OCI-M2 (cell line): ENCODE measurements at regions not wholly inside any gene's neighbourhood (a gene's known extent, or its start where the extent isn't known, plus 50 kb on each side); places are given as distances from the start of the nearest gene placed in this dataset.
"Not testable (repeated sequence)": the region's sequence is repeated elsewhere in the genome, so short reads cannot be mapped to it uniquely, and the experiment has no call there.

Experiments
- DNase-seq: peaks from one replicate; lab custom pipeline; 2025; ENCODE audit not compliant: unreplicated experiment; lab: John Stamatoyannopoulos, UW

- no peak for DNase-seq
These were observed 365.1 kb downstream of the ATP23 start for GRCh38 chr12:58306266-58307000.

DNA sequence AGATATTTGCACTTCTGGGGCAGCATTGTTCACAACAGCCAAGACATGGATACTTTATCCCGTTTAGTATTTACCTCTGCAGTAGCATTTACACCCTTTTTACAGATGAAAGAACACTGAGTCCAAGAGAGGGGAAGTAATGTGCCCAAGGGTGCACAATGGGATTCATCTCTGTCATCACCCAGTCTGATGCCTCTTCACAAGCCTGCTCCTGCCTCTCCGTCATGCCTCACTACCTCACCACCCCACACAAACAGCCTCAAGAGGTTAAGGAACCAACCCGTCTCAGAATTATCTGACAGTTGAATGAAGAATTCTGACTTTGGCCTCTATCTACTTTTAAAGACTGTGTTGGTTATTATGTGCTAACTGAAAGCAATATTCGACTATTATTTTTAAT is 368.4 kb downstream of the ATP23 start:
- no peak for DNase-seq

DNA sequence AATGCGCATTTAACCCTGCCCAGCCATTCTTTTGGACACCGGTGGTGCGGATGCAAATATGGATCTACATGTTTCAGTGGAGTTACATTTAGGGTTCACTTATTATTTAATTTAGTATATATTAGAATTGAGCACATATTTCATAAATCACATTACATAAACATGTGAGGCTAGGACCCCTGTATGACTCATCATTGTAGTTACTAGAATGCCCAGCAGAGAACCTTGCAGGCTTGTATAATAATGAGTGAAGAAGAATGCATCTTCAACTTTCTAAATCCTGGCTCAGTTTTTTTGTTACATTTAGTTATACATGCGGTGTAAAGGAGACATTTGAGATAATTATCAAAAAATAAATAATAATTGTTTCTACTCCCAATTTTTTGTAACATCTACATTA is 369.0 kb downstream of the ATP23 start:
- DNase-seq, result no peak

GRCh38 chr12:58310809-58311622 is 369.6 kb downstream of the ATP23 start:
- DNase-seq, result no peak

DNA sequence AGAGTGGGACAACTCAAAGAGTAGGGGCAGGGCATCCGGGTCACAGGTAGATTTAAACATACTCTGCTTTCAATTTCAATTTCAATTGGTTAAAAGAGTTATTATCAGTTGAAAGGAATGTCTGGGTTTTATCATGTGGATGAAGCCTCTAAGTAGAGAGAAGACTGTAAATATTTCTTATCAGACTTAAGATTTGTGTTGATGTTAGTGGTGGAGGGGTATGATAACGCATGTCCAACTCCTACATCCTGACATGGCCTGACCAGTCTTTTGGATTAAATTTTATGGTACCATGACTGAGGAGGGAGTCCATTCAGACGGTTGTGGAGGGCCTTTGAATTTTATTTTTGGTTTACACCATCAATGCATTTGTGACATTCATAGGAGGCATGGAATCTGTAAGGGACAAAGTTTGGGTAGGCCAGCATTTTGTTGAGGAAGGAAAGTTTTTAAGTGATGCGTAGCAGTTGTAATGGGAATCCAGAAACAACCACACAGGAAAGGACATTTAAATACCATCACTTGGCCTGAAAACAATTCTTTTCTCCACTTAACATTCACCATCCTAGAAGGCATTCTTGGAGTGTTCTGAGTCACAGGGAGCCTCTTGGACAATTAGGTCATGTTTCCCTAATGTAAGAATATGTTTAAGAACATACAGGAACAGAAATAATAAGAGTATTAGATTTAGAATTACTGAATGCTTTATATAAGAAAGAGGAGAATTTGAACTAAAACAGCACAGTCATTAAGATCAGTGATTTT is 371.9 kb downstream of the ATP23 start:
- DNase-seq, result no peak

DNA sequence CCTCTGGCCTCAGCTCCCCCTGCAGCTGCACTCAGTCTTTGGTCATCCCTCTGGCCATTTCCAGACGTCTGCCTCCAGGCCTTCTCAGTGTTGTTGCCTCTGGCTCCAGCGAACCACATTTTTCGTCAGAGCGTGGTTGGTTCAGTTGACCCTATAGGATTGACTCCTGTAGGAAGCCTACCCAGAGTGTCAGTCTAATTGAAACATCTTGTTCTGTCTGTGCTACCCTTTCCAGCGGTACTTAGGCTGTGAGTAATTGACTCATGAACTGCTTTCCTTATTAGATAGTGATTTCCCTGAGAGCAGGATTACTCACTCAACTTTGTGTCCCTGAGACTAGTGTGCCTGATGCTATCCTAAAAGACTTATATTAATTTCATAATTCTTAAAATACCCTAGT is 373.2 kb downstream of the ATP23 start:
- no peak for DNase-seq

GRCh38 chr12:58316926-58317325 is 375.6 kb downstream of the ATP23 start:
- no peak for DNase-seq

DNA sequence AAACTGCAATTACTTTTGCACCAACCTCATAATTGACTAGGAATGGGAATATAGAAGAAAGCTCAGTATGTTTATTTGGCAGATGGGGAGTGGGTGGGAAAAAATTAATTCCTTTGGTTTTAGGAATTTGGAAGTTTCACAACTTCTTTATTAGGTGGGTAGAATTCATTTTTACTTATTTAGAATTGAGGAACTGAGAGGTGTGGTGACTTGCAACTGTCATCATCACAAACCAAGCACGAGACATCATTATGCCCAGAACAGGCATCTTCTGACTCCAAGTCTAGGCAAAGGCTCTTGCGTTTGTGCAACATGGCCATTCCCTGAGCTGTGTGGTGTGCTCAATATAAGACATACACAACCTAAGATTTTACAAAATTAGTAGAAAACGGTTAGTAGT is 380.0 kb downstream of the ATP23 start:
- no peak for DNase-seq

DNA sequence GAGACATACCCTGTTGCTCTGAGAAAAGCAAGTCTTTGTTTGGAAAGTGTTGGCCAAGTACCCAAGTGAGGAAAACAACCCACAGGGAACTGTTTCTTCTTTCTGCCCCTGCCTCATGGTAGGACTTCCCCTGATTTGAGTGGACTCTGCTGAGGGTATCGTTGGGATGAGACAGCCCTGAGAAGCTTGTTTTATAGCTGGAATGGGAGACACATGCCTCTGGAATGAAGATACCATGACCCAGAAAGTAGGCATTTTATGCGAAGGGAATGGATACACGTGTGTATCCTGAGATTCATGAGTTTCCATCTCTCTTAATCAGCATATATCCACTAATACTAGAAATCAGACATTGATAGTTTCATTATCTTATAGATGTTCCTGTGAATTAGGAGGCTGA is 382.3 kb downstream of the ATP23 start:
- DNase-seq, result no peak

- DNase-seq, result no peak
These were observed 384.2 kb downstream of the ATP23 start for GRCh38 chr12:58325561-58325960.

DNA sequence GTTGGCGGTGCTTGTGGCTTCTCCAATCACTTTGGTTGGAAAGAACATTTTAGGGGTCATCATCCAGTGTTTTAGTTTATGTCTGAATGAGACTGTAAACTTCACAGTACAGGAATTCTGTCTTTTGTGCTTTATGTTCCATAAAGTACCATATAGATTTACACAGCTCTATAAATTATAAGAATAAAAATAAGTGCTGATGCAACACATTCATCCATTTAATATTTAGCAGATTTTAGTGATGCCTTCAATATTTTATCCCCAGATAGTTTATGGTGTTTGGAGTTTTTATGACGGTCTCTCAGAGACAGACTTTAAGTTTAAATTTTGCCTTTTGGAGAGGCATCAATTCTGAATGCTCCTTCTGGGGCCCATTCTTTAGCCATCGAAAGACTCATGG is 385.2 kb downstream of the ATP23 start:
- no peak for DNase-seq

DNA sequence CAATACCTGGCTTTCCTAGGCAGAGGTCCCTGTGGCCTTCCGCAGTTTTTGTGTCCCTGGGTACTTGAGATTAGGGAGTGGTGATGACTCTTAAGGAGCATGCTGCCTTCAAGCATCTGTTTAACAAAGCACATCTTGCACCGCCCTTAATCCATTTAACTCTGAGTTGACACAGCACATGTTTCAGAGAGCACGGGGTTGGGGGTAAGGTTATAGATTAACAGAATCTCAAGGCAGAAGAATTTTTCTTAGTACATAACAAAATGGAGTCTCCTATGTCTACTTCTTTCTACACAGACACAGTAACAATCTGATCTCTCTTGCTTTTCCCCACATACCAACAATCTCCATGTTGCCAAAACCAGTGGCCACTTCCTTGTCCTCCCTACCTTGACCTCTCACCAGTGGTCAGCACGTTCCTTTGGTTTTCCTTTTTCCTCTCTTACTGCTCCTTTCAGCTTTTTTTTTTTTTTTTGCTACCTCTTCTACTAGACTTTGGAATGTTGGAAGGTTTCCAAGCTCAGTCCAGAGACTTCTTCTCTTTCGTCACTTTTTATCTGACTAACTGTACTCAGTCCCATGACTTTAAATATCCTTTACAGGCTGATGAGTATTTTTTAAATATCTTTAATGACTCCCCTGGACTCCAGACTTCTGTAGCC is 395.3 kb downstream of the ATP23 start:
- DNase-seq, result not testable (repeated sequence)

GRCh38 chr12:58337539-58337938 is 396.2 kb downstream of the ATP23 start:
- not testable (repeated sequence) for DNase-seq

GRCh38 chr12:58341791-58342190 is 400.4 kb downstream of the ATP23 start:
- DNase-seq, result no peak

GRCh38 chr12:58342736-58343135 is 401.4 kb downstream of the ATP23 start:
- no peak for DNase-seq

GRCh38 chr12:58346032-58346632 is 404.8 kb downstream of the ATP23 start:
- no peak for DNase-seq

- no peak for DNase-seq
These were observed 405.8 kb downstream of the ATP23 start for GRCh38 chr12:58347188-58347587.

- DNase-seq, result no peak
These were observed 406.3 kb downstream of the ATP23 start for GRCh38 chr12:58347691-58348090.

GRCh38 chr12:58349161-58349560 is 407.8 kb downstream of the ATP23 start:
- no peak for DNase-seq

GRCh38 chr12:58356794-58357193 is 415.4 kb downstream of the ATP23 start:
- DNase-seq, result no peak

DNA sequence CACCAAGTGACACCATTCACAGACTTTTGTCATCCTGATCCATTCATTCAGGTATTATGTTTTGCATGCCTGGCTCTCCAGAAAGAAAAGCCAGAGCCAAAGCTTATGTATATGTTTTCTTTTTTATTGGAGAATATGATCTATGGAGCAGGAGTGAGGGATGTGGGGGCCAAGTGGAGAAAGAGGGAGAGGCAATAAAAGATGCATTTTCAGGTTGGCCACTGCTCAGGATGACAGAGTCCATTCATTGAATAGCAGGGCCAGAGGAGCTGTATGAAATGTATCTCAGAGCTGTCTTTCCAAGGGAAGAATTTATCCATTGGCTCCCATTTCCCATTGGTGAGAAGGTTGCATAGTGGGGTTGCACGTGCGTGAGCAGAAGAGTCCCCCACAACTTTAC is 416.1 kb downstream of the ATP23 start:
- DNase-seq, result no peak
